ENCODE measurements at regions not wholly inside any gene's neighbourhood (a gene's known extent, or its start where the extent isn't known, plus 50 kb on each side); places are given as distances from the start of the nearest gene placed in this dataset.

DNA sequence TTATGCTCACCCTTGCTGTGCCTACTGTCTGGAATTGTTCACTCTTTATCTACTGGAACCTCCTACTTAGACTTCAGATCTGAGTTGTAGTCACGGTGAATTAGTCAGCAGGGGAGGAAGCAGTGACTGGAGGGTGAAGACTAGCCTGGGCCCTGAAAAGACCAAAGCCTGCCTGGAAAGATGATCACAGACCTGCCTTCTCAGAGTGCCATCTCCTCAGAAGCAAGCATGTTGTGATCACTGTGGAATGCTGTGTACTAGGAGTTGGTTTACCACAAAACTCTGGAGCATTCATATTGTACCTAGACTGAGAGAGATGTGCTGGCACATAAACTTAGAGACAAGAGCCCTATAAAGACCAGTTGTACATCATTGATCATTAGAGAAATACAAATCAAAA is 100.7 kb upstream of the SCN10A start:
- TF ChIP-seq, protein P1, sequence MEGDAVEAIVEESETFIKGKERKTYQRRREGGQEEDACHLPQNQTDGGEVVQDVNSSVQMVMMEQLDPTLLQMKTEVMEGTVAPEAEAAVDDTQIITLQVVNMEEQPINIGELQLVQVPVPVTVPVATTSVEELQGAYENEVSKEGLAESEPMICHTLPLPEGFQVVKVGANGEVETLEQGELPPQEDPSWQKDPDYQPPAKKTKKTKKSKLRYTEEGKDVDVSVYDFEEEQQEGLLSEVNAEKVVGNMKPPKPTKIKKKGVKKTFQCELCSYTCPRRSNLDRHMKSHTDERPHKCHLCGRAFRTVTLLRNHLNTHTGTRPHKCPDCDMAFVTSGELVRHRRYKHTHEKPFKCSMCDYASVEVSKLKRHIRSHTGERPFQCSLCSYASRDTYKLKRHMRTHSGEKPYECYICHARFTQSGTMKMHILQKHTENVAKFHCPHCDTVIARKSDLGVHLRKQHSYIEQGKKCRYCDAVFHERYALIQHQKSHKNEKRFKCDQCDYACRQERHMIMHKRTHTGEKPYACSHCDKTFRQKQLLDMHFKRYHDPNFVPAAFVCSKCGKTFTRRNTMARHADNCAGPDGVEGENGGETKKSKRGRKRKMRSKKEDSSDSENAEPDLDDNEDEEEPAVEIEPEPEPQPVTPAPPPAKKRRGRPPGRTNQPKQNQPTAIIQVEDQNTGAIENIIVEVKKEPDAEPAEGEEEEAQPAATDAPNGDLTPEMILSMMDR (IDR thresholded peaks at IDR 0.05 in 4 of 5, conservative IDR thresholded peaks at IDR 0.05 in 1 of 5): no peak
- no peak for TF ChIP-seq POLR2A (IDR thresholded peaks at IDR 0.05)
